ENCODE measurements at regions not wholly inside any gene's neighbourhood (a gene's known extent, or its start where the extent isn't known, plus 50 kb on each side); places are given as distances from the start of the nearest gene placed in this dataset.
A peak's percentile ranks its signal among the peaks of the same experiment; 100 is the strongest.

- no peak for DNase-seq
Observed at GRCh38 chr12:125193376-125194152, 128.3 kb downstream of the AACS start.

- no peak for DNase-seq
Observed at GRCh38 chr12:125194163-125194773, 129.0 kb downstream of the AACS start.

GRCh38 chr12:125194987-125195386 lies 129.8 kb downstream of the AACS start:
- no peak for DNase-seq

- DNase-seq: no peak
Observed at GRCh38 chr12:125197326-125197725, 132.1 kb downstream of the AACS start.

GRCh38 chr12:125198652-125199051 lies 133.4 kb downstream of the AACS start:
- DNase-seq: no peak

GRCh38 chr12:125201090-125201489 lies 135.9 kb downstream of the AACS start:
- DNase-seq: no peak

GRCh38 chr12:125201940-125202339 lies 136.7 kb downstream of the AACS start:
- no peak for DNase-seq

- DNase-seq: no peak
Observed at GRCh38 chr12:125202421-125202820, 137.2 kb downstream of the AACS start.

GRCh38 chr12:125203145-125203765 lies 138.0 kb downstream of the AACS start:
- DNase-seq: peak; percentile 26

GRCh38 chr12:125205386-125205785 lies 140.2 kb downstream of the AACS start:
- DNase-seq: no peak

- no peak for DNase-seq
Observed at GRCh38 chr12:125206711-125207110, 141.5 kb downstream of the AACS start.

- DNase-seq: no peak
Observed at GRCh38 chr12:125208334-125208733, 143.1 kb downstream of the AACS start.

- DNase-seq: no peak
Observed at GRCh38 chr12:125208942-125209341, 143.7 kb downstream of the AACS start.

GRCh38 chr12:125210104-125210755 lies 145.0 kb downstream of the AACS start:
- no peak for DNase-seq

- no peak for DNase-seq
Observed at GRCh38 chr12:125211464-125211863, 146.2 kb downstream of the AACS start.

GRCh38 chr12:125214289-125214688 lies 149.1 kb downstream of the AACS start:
- no peak for DNase-seq

GRCh38 chr12:125216756-125217155 lies 151.5 kb downstream of the AACS start:
- DNase-seq: no peak

GRCh38 chr12:125217308-125217707 lies 152.1 kb downstream of the AACS start:
- DNase-seq: no peak

GRCh38 chr12:125218952-125219351 lies 153.7 kb downstream of the AACS start:
- no peak for DNase-seq

- peak; percentile 36 for DNase-seq
Observed at GRCh38 chr12:125220404-125221273, 155.4 kb downstream of the AACS start.

- DNase-seq: no peak
Observed at GRCh38 chr12:125221602-125222001, 156.4 kb downstream of the AACS start.

- DNase-seq: no peak
Observed at GRCh38 chr12:125222876-125223275, 157.6 kb downstream of the AACS start.

GRCh38 chr12:125225641-125226040 lies 160.4 kb downstream of the AACS start:
- no peak for DNase-seq
